Brain microvascular endothelial cell (primary cell): ENCODE measurements at regions not wholly inside any gene's neighbourhood (a gene's known extent, or its start where the extent isn't known, plus 50 kb on each side); places are given as distances from the start of the nearest gene placed in this dataset.

ENCODE experiments used
- DNase-seq: peaks from one replicate; pipeline ENCODE4 v3.0.0-alpha.2; 2020
- H3K27ac ChIP-seq: fragments of 250-450 bp; sonication (Bioruptor Pico); 2 replicates; pipeline ENCODE4 v1.5.1; 2020; ENCODE audit warnings: mild to moderate bottlenecking, moderate library complexity
- H3K27me3 ChIP-seq: fragments of 250-450 bp; sonication (Bioruptor Pico); replicated peaks from 2 replicates; pipeline ENCODE4 v1.5.1; 2020; ENCODE audit warnings: mild to moderate bottlenecking
- H3K36me3 ChIP-seq: fragments of 250-450 bp; sonication (Bioruptor Pico); replicated peaks from 2 replicates; pipeline ENCODE4 v1.5.1; 2020; ENCODE audit warnings: mild to moderate bottlenecking
- H3K4me3 ChIP-seq: 2 replicates; pipeline ENCODE4 v1.5.1; 2011; ENCODE audit warnings: low read depth, mild to moderate bottlenecking, control low read depth, low read length, moderate library complexity
- CTCF ChIP-seq: IDR thresholded peaks from 2 replicates; pipeline ENCODE4 v1.5.1; 2011; ENCODE audit warnings: low read depth, mild to moderate bottlenecking, moderate library complexity, low read length, control low read depth, inconsistent platforms; ENCODE audit errors: missing control alignments
- in situ Hi-C: cut with HindIII; loops from 2 replicates; pipeline ENCODE4 v1.10.0; 2017; ENCODE audit warnings: low sequenced_read_pairs, low pct_ligation_motif_present

- TF ChIP-seq CTCF = no peak
- H3K27ac ChIP-seq = no peak overlapping the region
- no peaks in the 10 kb centered on the region for H3K36me3 ChIP-seq
- in situ Hi-C loops = no loop called here
- no peak for DNase-seq
- H3K27me3 ChIP-seq = no peaks in the 10 kb centered on the region
- no peak overlapping the region for H3K4me3 ChIP-seq
Measured at GRCh38 chr5:86814907-86815306, 197.2 kb downstream of the COX7C start.

GRCh38 chr5:86824637-86825036 is 206.9 kb downstream of the COX7C start:
- DNase-seq = no peak
- H3K27me3 ChIP-seq = no peaks in the 10 kb centered on the region
- no peak for TF ChIP-seq CTCF
- no peak overlapping the region for H3K4me3 ChIP-seq
- H3K36me3 ChIP-seq = no peaks in the 10 kb centered on the region
- in situ Hi-C loops = no loop called here
- no peak overlapping the region for H3K27ac ChIP-seq

GRCh38 chr5:86831128-86831527 is 213.4 kb downstream of the COX7C start:
- DNase-seq = no peak
- in situ Hi-C loops = no loop called here
- no peak overlapping the region for H3K4me3 ChIP-seq

GRCh38 chr5:86833868-86834267 is 216.1 kb downstream of the COX7C start:
- Histone ChIP-seq H3K27ac (no peak overlapping the region), H3K27me3 (no peaks in the 10 kb centered on the region), H3K4me3 (no peak overlapping the region), H3K36me3 (no peaks in the 10 kb centered on the region)
- in situ Hi-C loops = no loop called here
- DNase-seq = no peak
- TF ChIP-seq CTCF = no peak

More at GRCh38 chr5:86831128-86831527, 213.4 kb downstream of the COX7C start:
- H3K27me3 ChIP-seq = no peaks in the 10 kb centered on the region
- TF ChIP-seq CTCF = no peak
- H3K36me3 ChIP-seq = no peaks in the 10 kb centered on the region
- H3K27ac ChIP-seq = no peak overlapping the region

GRCh38 chr5:86837610-86838009 is 219.9 kb downstream of the COX7C start:
- Histone ChIP-seq H3K4me3 (no peak overlapping the region), H3K27ac (no peak overlapping the region), H3K27me3 (no peaks in the 10 kb centered on the region), H3K36me3 (no peaks in the 10 kb centered on the region)
- in situ Hi-C loops = no loop called here
- TF ChIP-seq CTCF = no peak
- no peak for DNase-seq

- no peaks in the 10 kb centered on the region for H3K27me3 ChIP-seq
- no peaks in the 10 kb centered on the region for H3K36me3 ChIP-seq
- no peak for DNase-seq
- no peak for TF ChIP-seq CTCF
- no peak overlapping the region for H3K27ac ChIP-seq
- in situ Hi-C loops = no loop called here
- no peak overlapping the region for H3K4me3 ChIP-seq
Measured at GRCh38 chr5:86838083-86838482, 220.3 kb downstream of the COX7C start.
